ENCODE measurements at regions not wholly inside any gene's neighbourhood (a gene's known extent, or its start where the extent isn't known, plus 50 kb on each side); places are given as distances from the start of the nearest gene placed in this dataset.
"Not testable (repeated sequence)": the region's sequence is repeated elsewhere in the genome, so short reads cannot be mapped to it uniquely, and the experiment has no call there.

GRCh38 chr5:13019729-13020128 lies 924.8 kb downstream of the DNAH5 start:
- Mint-ChIP-seq H3K4me1 (no peaks in the 10 kb centered on the region), H3K36me3 (no peaks in the 10 kb centered on the region), H3K27ac (no peak overlapping the region), H3K27me3 (no peaks in the 10 kb centered on the region), H3K4me3 (no peak overlapping the region), H3K9me3 (peaks cover 0 to 1% of the 10 kb centered on the region in 2 donors)
- DNase-seq: no peak
- ATAC-seq (replicated peaks): no peak

- H3K27me3 Mint-ChIP-seq: no peaks in the 10 kb centered on the region
- no peak overlapping the region for H3K4me3 Mint-ChIP-seq
- no peaks in the 10 kb centered on the region for H3K4me1 Mint-ChIP-seq
- peaks cover 0 to 6% of the 10 kb centered on the region in 2 donors for H3K9me3 Mint-ChIP-seq
- ATAC-seq (replicated peaks): no peak
- no peaks in the 10 kb centered on the region for H3K36me3 Mint-ChIP-seq
- no peak overlapping the region for H3K27ac Mint-ChIP-seq
- no peak for DNase-seq
These were observed 941.0 kb downstream of the DNAH5 start for GRCh38 chr5:13003457-13003856.

GRCh38 chr5:12999667-13000066 lies 944.8 kb downstream of the DNAH5 start:
- no peaks in the 10 kb centered on the region for H3K36me3 Mint-ChIP-seq
- no peaks in the 10 kb centered on the region for H3K4me1 Mint-ChIP-seq
- no peak overlapping the region for H3K27ac Mint-ChIP-seq
- no peaks in the 10 kb centered on the region for H3K27me3 Mint-ChIP-seq
- H3K4me3 Mint-ChIP-seq: no peak overlapping the region
- no peak for ATAC-seq (replicated peaks)
- no peak for DNase-seq
- peaks cover 4 to 9% of the 10 kb centered on the region in 2 donors for H3K9me3 Mint-ChIP-seq

GRCh38 chr5:12985142-12985541 lies 959.3 kb downstream of the DNAH5 start:
- Mint-ChIP-seq H3K9me3 (peaks cover 0 to 4% of the 10 kb centered on the region in 2 donors), H3K27ac (no peak overlapping the region), H3K4me1 (no peaks in the 10 kb centered on the region), H3K36me3 (no peaks in the 10 kb centered on the region), H3K27me3 (no peaks in the 10 kb centered on the region), H3K4me3 (no peak overlapping the region)
- ATAC-seq (replicated peaks) (no peak), DNase-seq (no peak)

- Mint-ChIP-seq H3K36me3 (no peaks in the 10 kb centered on the region), H3K9me3 (peaks cover 2 to 4% of the 10 kb centered on the region in 2 donors), H3K27me3 (no peaks in the 10 kb centered on the region), H3K4me1 (no peaks in the 10 kb centered on the region), H3K27ac (no peak overlapping the region), H3K4me3 (no peak overlapping the region)
- DNase-seq (no peak), ATAC-seq (replicated peaks) (no peak)
These were observed 969.6 kb downstream of the DNAH5 start for GRCh38 chr5:12974856-12975255.

DNA sequence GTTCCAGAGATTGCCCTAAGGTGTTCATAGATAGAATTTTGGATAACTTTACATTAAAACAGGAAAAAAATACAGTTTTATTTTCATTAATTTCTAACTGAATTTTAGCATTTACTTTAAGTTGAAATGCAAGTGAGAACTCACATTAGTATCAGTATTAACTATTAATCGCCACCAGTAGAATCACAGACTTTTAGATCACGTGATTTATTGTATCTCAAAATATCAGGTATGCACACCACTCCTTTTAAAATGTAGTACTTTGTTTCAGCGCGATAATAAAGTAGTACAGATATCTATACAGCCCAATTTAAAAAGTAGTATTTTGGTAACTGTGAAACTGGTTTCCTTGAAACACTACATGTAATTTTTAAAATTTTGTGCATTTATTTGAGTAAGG lies 978.7 kb downstream of the DNAH5 start:
- ATAC-seq (replicated peaks): no peak
- no peak overlapping the region for H3K4me3 Mint-ChIP-seq
- H3K27me3 Mint-ChIP-seq: no peaks in the 10 kb centered on the region
- no peak overlapping the region for H3K27ac Mint-ChIP-seq
- H3K36me3 Mint-ChIP-seq: no peaks in the 10 kb centered on the region
- peaks cover under 1 to 4% of the 10 kb centered on the region in 2 donors for H3K9me3 Mint-ChIP-seq
- DNase-seq: no peak
- H3K4me1 Mint-ChIP-seq: no peaks in the 10 kb centered on the region

DNA sequence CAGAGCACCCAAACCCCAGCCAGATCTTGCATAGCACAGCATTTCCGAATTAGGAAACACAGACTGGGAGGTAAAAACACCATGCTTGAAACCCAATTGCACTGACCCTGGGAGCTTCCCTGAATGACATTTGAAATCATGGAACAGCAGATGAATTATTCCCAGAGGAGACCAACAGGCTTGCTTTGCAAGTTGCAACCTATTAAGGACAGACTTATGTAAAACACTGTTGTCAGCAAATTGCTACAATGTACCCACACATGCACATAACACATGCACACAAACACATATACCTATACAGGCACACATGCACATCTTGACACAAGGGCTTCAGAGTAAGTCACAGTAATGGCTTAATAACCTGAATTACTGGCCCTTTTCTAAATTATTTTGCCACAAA lies 984.8 kb downstream of the DNAH5 start:
- H3K27me3 Mint-ChIP-seq: no peaks in the 10 kb centered on the region
- H3K4me3 Mint-ChIP-seq: no peak overlapping the region
- peaks cover 0 to 3% of the 10 kb centered on the region in 2 donors for H3K9me3 Mint-ChIP-seq
- DNase-seq (no peak), ATAC-seq (replicated peaks) (no peak)
- no peaks in the 10 kb centered on the region for H3K4me1 Mint-ChIP-seq
- no peak overlapping the region for H3K27ac Mint-ChIP-seq
- H3K36me3 Mint-ChIP-seq: no peaks in the 10 kb centered on the region

GRCh38 chr5:12952409-12952808 lies 992.1 kb downstream of the DNAH5 start:
- no peak for DNase-seq
- H3K9me3 Mint-ChIP-seq: peaks cover 2% of the 10 kb centered on the region in 2 donors
- no peaks in the 10 kb centered on the region for H3K4me1 Mint-ChIP-seq
- no peak for ATAC-seq (replicated peaks)
- no peaks in the 10 kb centered on the region for H3K27me3 Mint-ChIP-seq
- H3K4me3 Mint-ChIP-seq: no peak overlapping the region
- H3K27ac Mint-ChIP-seq: no peak overlapping the region
- no peaks in the 10 kb centered on the region for H3K36me3 Mint-ChIP-seq

DNA sequence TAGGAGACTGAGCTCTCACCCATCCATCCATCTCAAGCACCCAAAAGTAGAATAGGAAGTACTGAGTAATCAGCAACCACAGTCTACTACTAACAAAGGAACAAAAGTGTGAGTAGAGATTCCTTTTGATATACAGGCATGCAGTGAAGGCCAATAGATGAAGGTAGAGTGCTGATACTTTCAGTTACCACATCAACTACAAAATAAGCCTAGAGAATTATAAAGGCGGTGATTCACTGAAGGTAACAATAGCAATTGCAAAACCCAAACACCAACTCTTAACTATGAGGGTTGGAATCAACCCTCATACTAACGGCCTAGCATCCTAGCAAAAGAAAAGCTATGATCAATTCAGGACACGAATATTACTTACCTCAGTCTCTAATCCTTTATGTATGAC lies 992.6 kb downstream of the DNAH5 start:
- H3K27me3 Mint-ChIP-seq: no peaks in the 10 kb centered on the region
- H3K36me3 Mint-ChIP-seq: no peaks in the 10 kb centered on the region
- DNase-seq: no peak
- ATAC-seq (replicated peaks): no peak
- H3K27ac Mint-ChIP-seq: no peak overlapping the region
- no peak overlapping the region for H3K4me3 Mint-ChIP-seq
- H3K4me1 Mint-ChIP-seq: no peaks in the 10 kb centered on the region
- peaks cover 2% of the 10 kb centered on the region in 2 donors for H3K9me3 Mint-ChIP-seq

DNA sequence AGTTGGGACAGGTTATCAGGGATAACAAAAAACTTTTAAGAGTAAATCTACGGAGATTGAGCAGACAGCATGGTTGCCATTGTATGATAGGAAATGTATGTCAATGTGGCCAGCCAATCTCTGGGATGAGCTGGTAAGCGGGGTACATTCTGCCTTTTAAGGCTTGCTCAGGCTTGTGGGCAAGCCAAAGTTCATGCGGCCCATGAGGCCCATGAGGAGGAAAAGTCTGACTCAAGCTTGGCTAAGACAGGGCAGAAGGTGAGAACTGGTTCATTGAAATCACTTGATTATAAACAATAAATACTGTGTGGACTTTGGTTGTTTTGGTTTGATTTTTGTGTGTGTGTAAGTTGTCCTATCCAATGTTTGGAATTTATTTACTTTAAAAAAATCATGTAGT lies 997.1 kb downstream of the DNAH5 start:
- Mint-ChIP-seq H3K36me3 (no peaks in the 10 kb centered on the region), H3K27me3 (no peaks in the 10 kb centered on the region), H3K4me1 (no peaks in the 10 kb centered on the region), H3K9me3 (peaks cover 4 to 6% of the 10 kb centered on the region in 2 donors), H3K4me3 (no peak overlapping the region), H3K27ac (no peak overlapping the region)
- DNase-seq (no peak), ATAC-seq (replicated peaks) (no peak)

- ATAC-seq (replicated peaks); H3K36me3 Mint-ChIP-seq; DNase-seq; H3K4me1 Mint-ChIP-seq; H3K27ac Mint-ChIP-seq; H3K27me3 Mint-ChIP-seq; H3K9me3 Mint-ChIP-seq; H3K4me3 Mint-ChIP-seq: not testable (repeated sequence)
These were observed 999.0 kb downstream of the DNAH5 start for GRCh38 chr5:12945477-12945876.

DNA sequence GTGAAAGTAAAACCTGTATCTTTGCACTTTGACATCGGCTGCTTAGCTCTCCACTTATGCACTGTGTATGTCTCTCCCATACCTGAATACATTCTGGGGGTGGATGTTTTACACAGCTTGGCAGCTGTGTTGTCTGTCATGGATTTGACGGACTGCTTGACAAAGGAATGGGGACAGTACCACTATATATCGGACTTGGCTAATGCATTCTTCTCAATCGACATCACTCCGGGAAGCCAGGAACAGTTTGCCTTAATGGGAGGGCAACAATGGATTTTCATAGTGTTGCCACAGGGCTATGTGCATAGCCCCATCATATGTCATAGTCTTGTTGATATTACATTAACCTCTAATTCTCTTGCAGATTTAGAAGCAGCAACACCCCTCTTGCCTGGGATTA lies 1008.3 kb downstream of the DNAH5 start:
- Mint-ChIP-seq H3K9me3 (peaks cover 0 to 4% of the 10 kb centered on the region in 2 donors), H3K36me3 (no peaks in the 10 kb centered on the region), H3K4me3 (no peak overlapping the region), H3K4me1 (no peaks in the 10 kb centered on the region), H3K27ac (no peak overlapping the region), H3K27me3 (no peaks in the 10 kb centered on the region)
- DNase-seq (no peak), ATAC-seq (replicated peaks) (no peak)

- Mint-ChIP-seq H3K9me3 (peaks cover 4% of the 10 kb centered on the region in 2 donors), H3K36me3 (no peaks in the 10 kb centered on the region), H3K27me3 (no peaks in the 10 kb centered on the region), H3K4me1 (no peaks in the 10 kb centered on the region), H3K27ac (no peak overlapping the region), H3K4me3 (no peak overlapping the region)
- ATAC-seq (replicated peaks): no peak
- DNase-seq: no peak
These were observed 1009.8 kb downstream of the DNAH5 start for GRCh38 chr5:12934722-12935121.

DNA sequence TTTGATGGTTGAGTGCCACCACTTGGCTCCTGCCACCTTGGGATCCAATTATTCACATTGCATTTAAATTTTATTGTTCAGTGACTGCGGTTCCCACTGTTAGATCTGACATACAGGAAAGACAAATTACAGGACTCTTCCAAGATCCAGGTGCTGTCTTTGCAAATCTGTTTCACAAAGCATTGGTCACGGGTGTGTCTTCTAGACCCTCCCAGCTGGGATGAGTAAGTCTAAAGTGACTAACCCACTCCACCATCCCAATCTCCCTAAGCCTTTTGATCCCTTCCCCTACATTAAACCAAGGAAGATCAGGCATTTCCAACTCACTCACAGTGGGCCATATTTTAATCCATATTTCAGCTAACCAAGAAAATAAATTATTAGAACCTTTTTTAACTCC lies 1016.3 kb upstream of the CTNND2 start:
- Mint-ChIP-seq H3K9me3 (peaks cover 12 to 20% of the 10 kb centered on the region in 2 donors), H3K36me3 (no peaks in the 10 kb centered on the region), H3K4me3 (no peak overlapping the region), H3K27me3 (no peaks in the 10 kb centered on the region), H3K27ac (no peak overlapping the region), H3K4me1 (no peaks in the 10 kb centered on the region)
- ATAC-seq (replicated peaks) (no peak), DNase-seq (no peak)

DNA sequence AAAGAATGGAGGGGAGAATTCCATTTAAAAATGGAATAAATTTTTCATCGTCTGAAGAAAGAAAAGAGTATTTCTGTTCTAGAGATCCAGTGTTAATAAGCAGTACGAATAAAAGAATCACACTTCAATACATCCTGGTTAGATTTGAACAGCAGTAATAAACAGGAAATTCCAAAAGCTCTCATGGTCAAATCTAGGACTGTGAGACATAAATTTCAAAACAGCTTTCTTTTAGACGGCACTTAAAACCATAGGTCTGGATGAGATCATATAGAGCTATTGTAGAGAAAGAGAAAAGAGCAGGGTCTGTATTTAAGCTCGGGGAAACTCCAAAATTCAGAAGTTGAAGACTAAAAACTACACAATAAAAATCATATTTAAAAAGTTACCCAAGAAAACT lies 1006.9 kb upstream of the CTNND2 start:
- ATAC-seq (replicated peaks) (no peak), DNase-seq (no peak)
- no peak overlapping the region for H3K27ac Mint-ChIP-seq
- peaks cover 0 to 8% of the 10 kb centered on the region in 2 donors for H3K9me3 Mint-ChIP-seq
- H3K4me3 Mint-ChIP-seq: no peak overlapping the region
- no peaks in the 10 kb centered on the region for H3K36me3 Mint-ChIP-seq
- H3K27me3 Mint-ChIP-seq: no peaks in the 10 kb centered on the region
- H3K4me1 Mint-ChIP-seq: no peaks in the 10 kb centered on the region

DNA sequence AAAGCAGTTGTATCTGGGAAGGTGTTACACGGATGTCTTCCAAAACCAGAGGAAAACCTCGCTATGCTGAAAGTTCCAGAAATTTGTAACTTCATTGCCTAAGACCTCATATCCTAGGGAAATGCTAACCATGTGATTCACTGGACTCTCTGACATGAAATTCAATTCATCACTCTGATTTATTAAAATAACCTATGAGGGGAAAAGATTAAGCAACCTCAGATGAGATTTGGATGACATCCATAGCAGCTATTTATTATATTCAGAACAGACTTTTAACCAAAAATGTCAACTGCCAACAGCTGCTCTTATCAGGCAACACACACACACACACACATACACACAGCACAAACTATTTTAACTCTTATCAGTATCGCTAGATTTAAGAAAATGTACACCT lies 1006.4 kb upstream of the CTNND2 start:
- Mint-ChIP-seq H3K27me3 (no peaks in the 10 kb centered on the region), H3K4me1 (no peaks in the 10 kb centered on the region)

More for the DNA sequence above, 1006.4 kb upstream of the CTNND2 start:
- Mint-ChIP-seq H3K36me3 (no peaks in the 10 kb centered on the region), H3K4me3 (no peak overlapping the region), H3K27ac (no peak overlapping the region), H3K9me3 (peaks cover 0 to 7% of the 10 kb centered on the region in 2 donors)
- DNase-seq (no peak), ATAC-seq (replicated peaks) (no peak)
